T-helper 17 cell (primary cell): ENCODE measurements at regions not wholly inside any gene's neighbourhood (a gene's known extent, or its start where the extent isn't known, plus 50 kb on each side); places are given as distances from the start of the nearest gene placed in this dataset.

Experiments
- ATAC-seq: fragments of 150-1000 bp; cut with Tn5 transposase; 2 replicates; pipeline ENCODE4 v1.10.0; 2021; ENCODE audit warnings: mild to moderate bottlenecking, moderate library complexity
- DNase-seq, 3 donors: peaks; one replicate each; pipeline versions ENCODE4 v3.0.0 to v3.0.0-alpha.2; 2020 to 2021
- H3K9me3 ChIP-seq: one replicate; pipeline ENCODE4 v1.7.0; 2013; ENCODE audit warnings: low read length, mild to moderate bottlenecking; ENCODE audit not compliant: control insufficient read depth, poor library complexity, severe bottlenecking
- H3K27ac Mint-ChIP-seq: one replicate; pipeline ENCODE4 v1.8.0; 2022; ENCODE audit warnings: mild to moderate bottlenecking, moderate library complexity, mixed read lengths
- H3K27me3 Mint-ChIP-seq: one replicate; pipeline ENCODE4 v1.8.0; 2022; ENCODE audit warnings: mixed read lengths
- H3K36me3 Mint-ChIP-seq: one replicate; pipeline ENCODE4 v1.8.0; 2022; ENCODE audit warnings: low read depth, mixed read lengths
- H3K4me1 Mint-ChIP-seq: one replicate; pipeline ENCODE4 v1.8.0; 2022; ENCODE audit warnings: mild to moderate bottlenecking, mixed read lengths
- H3K4me3 Mint-ChIP-seq: one replicate; pipeline ENCODE4 v1.8.0; 2022; ENCODE audit warnings: mild to moderate bottlenecking, moderate library complexity, mixed read lengths

GRCh38 chr2:181131584-181131983 lies 151.2 kb downstream of the UBE2E3 start:
- H3K36me3 Mint-ChIP-seq: peaks cover 2% of the 10 kb centered on the region
- H3K4me1 Mint-ChIP-seq: peaks cover 14% of the 10 kb centered on the region
- peaks cover 2% of the 10 kb centered on the region for H3K9me3 ChIP-seq
- no peak for DNase-seq
- peak; percentile 46 for ATAC-seq
- no peaks in the 10 kb centered on the region for H3K27me3 Mint-ChIP-seq
- peak overlapping the region; percentile 76 for H3K27ac Mint-ChIP-seq
- peak overlapping the region; percentile 43 for H3K4me3 Mint-ChIP-seq

GRCh38 chr2:181138816-181139215 lies 158.4 kb downstream of the UBE2E3 start:
- H3K27ac Mint-ChIP-seq: peak overlapping the region; percentile 34
- H3K4me1 Mint-ChIP-seq: peaks cover 31% of the 10 kb centered on the region

GRCh38 chr2:181139831-181140230 lies 159.4 kb downstream of the UBE2E3 start:
- ATAC-seq: no peak
- no peaks in the 10 kb centered on the region for H3K27me3 Mint-ChIP-seq

More at GRCh38 chr2:181138816-181139215, 158.4 kb downstream of the UBE2E3 start:
- peaks cover 2% of the 10 kb centered on the region for H3K9me3 ChIP-seq
- H3K27me3 Mint-ChIP-seq: no peaks in the 10 kb centered on the region
- DNase-seq (no peak), ATAC-seq (no peak)
- peaks cover 2% of the 10 kb centered on the region for H3K36me3 Mint-ChIP-seq
- H3K4me3 Mint-ChIP-seq: peak overlapping the region; percentile 65

GRCh38 chr2:181140414-181140813 lies 160.0 kb downstream of the UBE2E3 start:
- H3K9me3 ChIP-seq: peaks cover 2% of the 10 kb centered on the region
- Mint-ChIP-seq H3K36me3 (no peaks in the 10 kb centered on the region), H3K27ac (peak overlapping the region; percentile 90), H3K4me1 (peaks cover 31% of the 10 kb centered on the region), H3K27me3 (no peaks in the 10 kb centered on the region), H3K4me3 (peak overlapping the region; percentile 73)
- no peak for DNase-seq
- ATAC-seq: peak; percentile 66

More at GRCh38 chr2:181139831-181140230, 159.4 kb downstream of the UBE2E3 start:
- no peak for DNase-seq
- Mint-ChIP-seq H3K4me1 (peaks cover 31% of the 10 kb centered on the region), H3K4me3 (no peak overlapping the region), H3K36me3 (no peaks in the 10 kb centered on the region), H3K27ac (peak overlapping the region; percentile 90)
- H3K9me3 ChIP-seq: peaks cover 2% of the 10 kb centered on the region

DNA sequence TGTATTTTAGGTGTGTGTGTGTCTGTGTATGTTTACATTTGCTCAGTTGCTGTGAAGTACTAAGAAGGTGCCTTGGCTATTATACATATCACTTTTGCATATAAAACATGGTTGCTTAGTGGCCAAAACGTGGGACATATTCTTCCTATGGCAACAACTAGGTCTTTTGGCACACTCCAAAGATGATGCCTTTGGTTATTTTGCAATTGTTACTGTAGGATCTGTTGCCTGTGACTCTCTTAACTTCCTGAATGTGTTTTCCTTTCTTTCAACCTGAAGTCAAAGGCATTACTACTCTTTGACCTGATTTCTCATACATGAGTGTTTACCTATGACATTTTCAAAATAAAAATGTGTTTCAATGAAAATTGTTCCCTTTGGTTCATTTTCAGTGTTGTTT lies 160.5 kb downstream of the UBE2E3 start:
- Mint-ChIP-seq H3K27ac (peak overlapping the region; percentile 90), H3K4me1 (peaks cover 31% of the 10 kb centered on the region), H3K4me3 (peak overlapping the region; percentile 73), H3K27me3 (no peaks in the 10 kb centered on the region), H3K36me3 (peaks cover under 1% of the 10 kb centered on the region)
- DNase-seq (no peak), ATAC-seq (peak; percentile 43)
- no peaks in the 10 kb centered on the region for H3K9me3 ChIP-seq

DNA sequence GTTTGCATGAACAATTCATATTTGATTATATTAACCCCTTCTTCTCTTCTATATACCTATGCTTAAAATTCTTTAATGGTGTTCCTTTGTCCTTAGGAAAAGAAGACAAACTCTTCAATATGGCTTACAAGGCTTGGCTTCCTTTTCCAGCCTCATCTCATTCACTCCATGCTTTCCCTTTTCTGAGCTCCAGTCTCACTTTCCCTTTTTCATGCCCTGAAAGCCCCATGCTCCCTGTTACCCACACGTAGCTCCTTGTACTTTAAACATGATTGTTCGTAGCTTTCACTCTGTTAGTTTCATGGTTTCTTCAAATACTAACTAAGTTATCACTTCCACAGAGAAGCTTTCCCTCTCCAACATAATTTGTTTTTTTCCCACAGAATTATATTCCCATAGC lies 161.3 kb downstream of the UBE2E3 start:
- Mint-ChIP-seq H3K36me3 (peaks cover 2% of the 10 kb centered on the region), H3K4me3 (peak overlapping the region; percentile 73)
- no peak for ATAC-seq

DNA sequence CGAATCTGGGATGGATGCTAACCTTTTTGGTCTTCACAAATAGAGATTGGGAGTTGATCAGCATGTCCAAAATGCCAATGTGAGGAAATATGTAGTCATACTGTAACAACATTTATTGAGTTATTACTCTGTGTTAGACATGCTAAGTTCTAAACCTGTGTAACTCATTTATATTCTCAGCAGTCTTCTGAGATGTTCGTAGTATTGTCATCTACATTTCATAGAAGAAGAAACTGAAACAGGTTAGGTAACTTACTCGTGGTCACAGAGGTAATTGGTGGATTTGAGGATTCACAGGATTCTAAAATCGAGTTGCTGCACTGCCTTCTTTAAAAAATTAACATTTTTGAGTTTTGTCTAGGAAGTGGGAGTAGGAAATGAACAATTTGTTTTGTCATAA lies 162.1 kb downstream of the UBE2E3 start:
- H3K27me3 Mint-ChIP-seq: no peaks in the 10 kb centered on the region
- peak overlapping the region; percentile 79 for H3K4me3 Mint-ChIP-seq
- H3K9me3 ChIP-seq: no peaks in the 10 kb centered on the region
- peaks cover 2% of the 10 kb centered on the region for H3K36me3 Mint-ChIP-seq
- peak; percentile 39 for ATAC-seq
- DNase-seq: no peak
- H3K4me1 Mint-ChIP-seq: peaks cover 31% of the 10 kb centered on the region
- H3K27ac Mint-ChIP-seq: peak overlapping the region; percentile 90

More for the DNA sequence above, 161.3 kb downstream of the UBE2E3 start:
- no peaks in the 10 kb centered on the region for H3K9me3 ChIP-seq
- H3K27ac Mint-ChIP-seq: peak overlapping the region; percentile 90
- no peak for DNase-seq
- peaks cover 31% of the 10 kb centered on the region for H3K4me1 Mint-ChIP-seq
- no peaks in the 10 kb centered on the region for H3K27me3 Mint-ChIP-seq

DNA sequence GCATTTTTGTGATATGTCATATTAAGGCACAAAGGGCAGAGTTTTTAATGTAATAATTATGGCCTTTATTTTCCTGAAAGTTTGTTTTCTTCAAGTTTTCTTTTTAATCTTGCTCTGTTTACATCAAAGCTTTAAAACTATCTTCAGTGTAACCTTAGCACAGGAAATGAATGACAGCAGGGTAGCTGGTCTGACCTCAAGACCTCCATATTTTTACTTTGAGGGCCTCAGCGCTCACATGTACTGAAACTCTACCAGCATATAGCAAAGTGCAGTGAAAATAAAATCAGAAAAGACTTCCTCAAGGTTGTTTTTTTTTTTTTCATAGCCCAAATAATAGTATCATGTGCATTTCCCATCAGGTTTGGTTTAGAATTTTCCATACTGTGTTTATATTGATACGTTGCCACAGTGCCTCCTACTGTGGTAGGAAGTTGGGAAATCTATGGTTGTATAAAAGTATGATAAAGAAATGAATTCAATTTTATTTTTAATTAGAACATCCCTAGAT lies 163.4 kb downstream of the UBE2E3 start:
- H3K9me3 ChIP-seq: no peaks in the 10 kb centered on the region
- H3K27ac Mint-ChIP-seq: peak overlapping the region; percentile 84
- DNase-seq (no peak), ATAC-seq (peak; percentile 71)
- peaks cover 2% of the 10 kb centered on the region for H3K36me3 Mint-ChIP-seq
- no peaks in the 10 kb centered on the region for H3K27me3 Mint-ChIP-seq
- peaks cover 31% of the 10 kb centered on the region for H3K4me1 Mint-ChIP-seq
- H3K4me3 Mint-ChIP-seq: peak overlapping the region; percentile 15

- Mint-ChIP-seq H3K4me3 (no peak overlapping the region), H3K27me3 (no peaks in the 10 kb centered on the region), H3K4me1 (peaks cover 23% of the 10 kb centered on the region), H3K36me3 (peaks cover 2% of the 10 kb centered on the region), H3K27ac (no peak overlapping the region)
- H3K9me3 ChIP-seq: no peaks in the 10 kb centered on the region
- DNase-seq: no peak
- ATAC-seq: no peak
Observed at GRCh38 chr2:181145645-181146044, 165.2 kb downstream of the UBE2E3 start.

DNA sequence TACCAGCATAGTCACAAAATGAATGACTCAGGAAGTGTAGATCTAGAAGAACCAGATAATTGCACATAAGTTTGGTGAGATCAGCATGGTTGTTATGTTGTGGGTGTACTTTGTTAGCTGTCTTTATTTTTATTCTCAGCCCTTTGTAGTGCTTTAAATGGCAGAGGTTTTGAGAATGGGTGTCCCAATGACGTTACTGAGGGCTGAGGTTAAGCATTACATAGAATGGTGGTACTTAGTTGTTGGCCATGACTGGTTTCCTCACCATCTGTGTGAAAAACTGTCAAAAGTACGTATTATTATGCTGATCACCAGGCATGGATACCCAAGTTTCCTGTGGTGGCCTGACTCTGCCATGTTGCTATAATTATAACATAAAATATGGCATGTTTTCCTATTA lies 165.8 kb downstream of the UBE2E3 start:
- H3K4me3 Mint-ChIP-seq: no peak overlapping the region

DNA sequence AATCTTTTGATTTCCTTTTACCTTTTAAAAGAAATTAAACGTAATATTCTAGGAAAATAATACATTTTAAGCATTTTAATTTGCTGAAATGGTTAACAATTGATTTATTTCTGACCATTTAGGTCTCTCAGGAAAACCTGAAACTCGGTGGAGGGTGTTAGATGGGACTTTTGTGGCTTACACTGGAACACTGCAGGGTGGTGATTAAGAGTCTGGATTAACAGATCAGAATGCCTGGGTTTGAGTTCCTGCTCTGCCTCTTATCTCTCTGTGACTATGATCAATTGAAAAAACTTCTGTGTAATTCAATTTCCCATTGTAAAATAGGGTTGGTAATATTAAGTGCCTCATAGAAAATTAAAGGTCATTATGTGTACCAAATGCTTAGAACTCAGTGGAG lies 168.7 kb downstream of the UBE2E3 start:
- DNase-seq (no peak), ATAC-seq (no peak)
- Mint-ChIP-seq H3K4me1 (peaks cover 9% of the 10 kb centered on the region), H3K36me3 (peaks cover 2% of the 10 kb centered on the region), H3K27ac (peak overlapping the region; percentile 32), H3K27me3 (no peaks in the 10 kb centered on the region), H3K4me3 (no peak overlapping the region)
- H3K9me3 ChIP-seq: no peaks in the 10 kb centered on the region

More for the DNA sequence above, 165.8 kb downstream of the UBE2E3 start:
- Mint-ChIP-seq H3K36me3 (peaks cover 2% of the 10 kb centered on the region), H3K27ac (no peak overlapping the region), H3K27me3 (no peaks in the 10 kb centered on the region), H3K4me1 (peaks cover 18% of the 10 kb centered on the region)
- ATAC-seq (no peak), DNase-seq (no peak)
- H3K9me3 ChIP-seq: no peaks in the 10 kb centered on the region

GRCh38 chr2:181152226-181152625 lies 171.8 kb downstream of the UBE2E3 start:
- Mint-ChIP-seq H3K27me3 (no peaks in the 10 kb centered on the region), H3K4me3 (no peak overlapping the region), H3K27ac (peak overlapping the region; percentile 2), H3K4me1 (peaks cover 9% of the 10 kb centered on the region), H3K36me3 (no peaks in the 10 kb centered on the region)
- no peak for DNase-seq
- peaks cover 5% of the 10 kb centered on the region for H3K9me3 ChIP-seq
- no peak for ATAC-seq

GRCh38 chr2:181152701-181153100 lies 172.3 kb downstream of the UBE2E3 start:
- H3K9me3 ChIP-seq: peaks cover 5% of the 10 kb centered on the region
- Mint-ChIP-seq H3K27ac (peak overlapping the region; percentile 2), H3K4me3 (no peak overlapping the region), H3K27me3 (no peaks in the 10 kb centered on the region), H3K4me1 (peaks cover 9% of the 10 kb centered on the region), H3K36me3 (no peaks in the 10 kb centered on the region)
- ATAC-seq: no peak
- no peak for DNase-seq

GRCh38 chr2:181153886-181154285 lies 173.5 kb downstream of the UBE2E3 start:
- peaks cover 5% of the 10 kb centered on the region for H3K9me3 ChIP-seq
- ATAC-seq: no peak
- no peaks in the 10 kb centered on the region for H3K36me3 Mint-ChIP-seq
- no peaks in the 10 kb centered on the region for H3K27me3 Mint-ChIP-seq
- H3K27ac Mint-ChIP-seq: peak overlapping the region; percentile 2
- DNase-seq: no peak
- peaks cover 6% of the 10 kb centered on the region for H3K4me1 Mint-ChIP-seq
- no peak overlapping the region for H3K4me3 Mint-ChIP-seq
